NCI-H524 (cell line): ENCODE measurements at regions not wholly inside any gene's neighbourhood (a gene's known extent, or its start where the extent isn't known, plus 50 kb on each side); places are given as distances from the start of the nearest gene placed in this dataset.
A peak's percentile ranks its signal among the peaks of the same experiment; 100 is the strongest.

Experiments
- DNase-seq, 2 experiments: peaks; one replicate each; lab custom pipeline; 2025; lab: John Stamatoyannopoulos, UW

GRCh38 chr2:71891719-71892422, 255.8 kb downstream of the CYP26B1 start:
- DNase-seq: no peak

- DNase-seq: no peak
Measured at GRCh38 chr2:71891155-71891554, 256.5 kb downstream of the CYP26B1 start.

GRCh38 chr2:71889759-71890684, 257.6 kb downstream of the CYP26B1 start:
- DNase-seq: no peak

- no peak for DNase-seq
Measured at GRCh38 chr2:71888751-71889445, 258.8 kb downstream of the CYP26B1 start.

GRCh38 chr2:71887196-71887595, 260.5 kb downstream of the CYP26B1 start:
- DNase-seq: no peak

- DNase-seq: no peak
Measured at GRCh38 chr2:71886241-71886640, 261.4 kb downstream of the CYP26B1 start.

GRCh38 chr2:71884303-71885042, 263.2 kb downstream of the CYP26B1 start:
- DNase-seq: no peak

- DNase-seq: peak in 1 of 2 experiments; percentile 16
Measured at GRCh38 chr2:71882949-71883472, 264.7 kb downstream of the CYP26B1 start.

- DNase-seq: no peak
Measured at GRCh38 chr2:71882236-71882946, 265.3 kb downstream of the CYP26B1 start.

- DNase-seq: no peak
Measured at GRCh38 chr2:71880846-71881610, 266.6 kb downstream of the CYP26B1 start.

GRCh38 chr2:71880287-71880686, 267.4 kb downstream of the CYP26B1 start:
- DNase-seq: no peak

GRCh38 chr2:71879509-71880184, 268.0 kb downstream of the CYP26B1 start:
- DNase-seq: no peak

GRCh38 chr2:71878626-71879508, 268.8 kb downstream of the CYP26B1 start:
- DNase-seq: peak in 1 of 2 experiments; percentile 10

- no peak for DNase-seq
Measured at GRCh38 chr2:71877636-71878035, 270.0 kb downstream of the CYP26B1 start.

GRCh38 chr2:71876542-71877451, 270.9 kb downstream of the CYP26B1 start:
- DNase-seq: no peak

GRCh38 chr2:71872466-71873051, 275.1 kb downstream of the CYP26B1 start:
- DNase-seq: no peak

GRCh38 chr2:71865391-71865965, 282.2 kb downstream of the CYP26B1 start:
- DNase-seq: no peak
